ENCODE measurements at regions not wholly inside any gene's neighbourhood (a gene's known extent, or its start where the extent isn't known, plus 50 kb on each side); places are given as distances from the start of the nearest gene placed in this dataset.

DNA sequence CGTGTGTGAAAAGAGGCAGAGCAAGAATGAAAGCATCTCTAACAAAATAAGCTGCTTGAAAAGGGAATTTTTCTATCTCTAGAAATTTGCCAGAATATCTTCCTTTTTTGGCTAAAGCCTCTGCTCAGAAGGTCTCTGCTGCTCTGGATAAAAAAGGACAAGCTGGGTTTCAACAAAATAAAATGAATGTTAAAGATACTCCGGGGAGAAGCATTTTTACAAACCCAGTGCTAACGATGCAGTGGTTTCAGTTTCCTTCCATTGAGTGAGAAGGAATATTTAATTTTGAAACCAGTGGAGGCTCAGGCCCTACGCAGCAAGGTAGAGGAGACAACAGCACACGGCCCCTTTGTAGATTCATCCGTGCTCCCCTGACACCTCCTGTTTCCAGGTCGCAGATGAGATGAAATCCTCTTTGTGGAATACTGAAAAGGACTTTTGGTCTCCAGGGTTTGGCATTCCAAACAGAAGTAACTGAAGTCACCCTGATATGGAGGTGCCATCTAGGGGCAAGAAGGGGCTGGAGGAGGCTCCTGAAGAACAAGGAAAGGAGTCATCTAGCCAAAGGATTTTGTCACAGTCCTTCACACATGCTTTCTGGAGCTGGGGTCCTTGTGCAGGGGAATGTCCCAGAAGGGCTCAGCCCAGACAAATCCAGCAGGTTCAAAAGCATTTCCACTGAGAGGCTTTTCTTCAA lies 65.7 kb upstream of the SYT6 start:
- Histone ChIP-seq H3K9me3 (no peaks in the 10 kb centered on the region), H3K36me3 (no peaks in the 10 kb centered on the region), H3K4me1 (no peaks in the 10 kb centered on the region), H3K27me3 (no peaks in the 10 kb centered on the region), H3K4me3 (peak overlapping the region in 2 of 3 donors; percentile 12 to 26), H3K27ac (no peak overlapping the region)
- no peak for DNase-seq (ENCODE audit: low spot score in 2 of 2)
- TF ChIP-seq, protein P1, sequence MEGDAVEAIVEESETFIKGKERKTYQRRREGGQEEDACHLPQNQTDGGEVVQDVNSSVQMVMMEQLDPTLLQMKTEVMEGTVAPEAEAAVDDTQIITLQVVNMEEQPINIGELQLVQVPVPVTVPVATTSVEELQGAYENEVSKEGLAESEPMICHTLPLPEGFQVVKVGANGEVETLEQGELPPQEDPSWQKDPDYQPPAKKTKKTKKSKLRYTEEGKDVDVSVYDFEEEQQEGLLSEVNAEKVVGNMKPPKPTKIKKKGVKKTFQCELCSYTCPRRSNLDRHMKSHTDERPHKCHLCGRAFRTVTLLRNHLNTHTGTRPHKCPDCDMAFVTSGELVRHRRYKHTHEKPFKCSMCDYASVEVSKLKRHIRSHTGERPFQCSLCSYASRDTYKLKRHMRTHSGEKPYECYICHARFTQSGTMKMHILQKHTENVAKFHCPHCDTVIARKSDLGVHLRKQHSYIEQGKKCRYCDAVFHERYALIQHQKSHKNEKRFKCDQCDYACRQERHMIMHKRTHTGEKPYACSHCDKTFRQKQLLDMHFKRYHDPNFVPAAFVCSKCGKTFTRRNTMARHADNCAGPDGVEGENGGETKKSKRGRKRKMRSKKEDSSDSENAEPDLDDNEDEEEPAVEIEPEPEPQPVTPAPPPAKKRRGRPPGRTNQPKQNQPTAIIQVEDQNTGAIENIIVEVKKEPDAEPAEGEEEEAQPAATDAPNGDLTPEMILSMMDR (IDR thresholded peaks at IDR 0.05) = no peak
- TF ChIP-seq POLR2AphosphoS5 (IDR thresholded peaks at IDR 0.05) = no peak
- intact Hi-C loops (cut with DNase I; ENCODE audit: low total_unique reads) = no loop called here

DNA sequence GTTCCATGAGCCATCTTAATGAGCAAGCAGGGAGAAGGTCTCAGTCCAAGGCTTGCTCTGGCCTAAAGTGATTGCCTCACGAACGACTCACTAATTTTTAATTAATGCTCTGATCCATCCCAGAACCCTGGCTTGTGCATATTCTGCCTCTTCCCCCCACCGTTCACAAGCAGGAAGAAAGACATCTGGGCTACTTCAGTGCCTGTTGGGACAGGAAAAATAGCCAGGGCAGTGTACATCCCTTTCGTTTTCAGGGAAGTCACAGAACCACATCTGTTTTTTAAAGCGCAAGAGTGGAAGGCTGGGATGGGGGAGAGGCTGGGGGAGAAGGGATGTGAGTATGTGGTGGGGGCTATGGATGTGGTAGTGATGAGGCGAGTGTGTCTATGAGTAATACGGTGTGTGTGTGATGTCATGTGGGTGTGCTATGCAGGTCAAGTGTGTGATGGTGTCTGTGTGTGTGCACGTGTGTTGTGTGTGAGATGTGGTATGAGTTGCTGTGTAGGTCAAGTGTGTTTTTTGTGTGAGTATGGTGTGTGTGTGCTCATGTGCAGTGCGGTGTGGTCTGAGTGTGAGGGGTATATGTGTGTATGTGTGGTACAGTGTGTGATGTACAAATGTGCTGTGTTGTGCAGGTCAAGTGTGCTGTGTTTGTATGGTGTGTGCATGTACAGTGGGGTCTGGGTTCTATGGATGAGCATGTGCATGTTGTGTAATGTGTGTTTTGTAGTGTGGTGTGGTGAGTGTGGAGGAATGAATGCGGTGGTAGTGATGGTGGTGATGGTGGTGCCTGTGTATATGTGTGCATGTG lies 64.9 kb upstream of the SYT6 start:
- no peaks in the 10 kb centered on the region for H3K27me3 ChIP-seq
- no peaks in the 10 kb centered on the region for H3K9me3 ChIP-seq
- H3K4me3 ChIP-seq = no peak overlapping the region
- H3K27ac ChIP-seq = peak overlapping the region in 1 of 2 donors; percentile 39
- no peaks in the 10 kb centered on the region for H3K4me1 ChIP-seq
- TF ChIP-seq POLR2AphosphoS5 (IDR thresholded peaks at IDR 0.05) (no peak), POLR2A (IDR thresholded peaks at IDR 0.05) (no peak)
- TF ChIP-seq, protein P1 (IDR thresholded peaks at IDR 0.05) = no peak
- H3K36me3 ChIP-seq = no peaks in the 10 kb centered on the region
- no peak for DNase-seq (ENCODE audit: low spot score in 2 of 2)
- intact Hi-C loops (cut with DNase I; ENCODE audit: low total_unique reads) = no loop called here

DNA sequence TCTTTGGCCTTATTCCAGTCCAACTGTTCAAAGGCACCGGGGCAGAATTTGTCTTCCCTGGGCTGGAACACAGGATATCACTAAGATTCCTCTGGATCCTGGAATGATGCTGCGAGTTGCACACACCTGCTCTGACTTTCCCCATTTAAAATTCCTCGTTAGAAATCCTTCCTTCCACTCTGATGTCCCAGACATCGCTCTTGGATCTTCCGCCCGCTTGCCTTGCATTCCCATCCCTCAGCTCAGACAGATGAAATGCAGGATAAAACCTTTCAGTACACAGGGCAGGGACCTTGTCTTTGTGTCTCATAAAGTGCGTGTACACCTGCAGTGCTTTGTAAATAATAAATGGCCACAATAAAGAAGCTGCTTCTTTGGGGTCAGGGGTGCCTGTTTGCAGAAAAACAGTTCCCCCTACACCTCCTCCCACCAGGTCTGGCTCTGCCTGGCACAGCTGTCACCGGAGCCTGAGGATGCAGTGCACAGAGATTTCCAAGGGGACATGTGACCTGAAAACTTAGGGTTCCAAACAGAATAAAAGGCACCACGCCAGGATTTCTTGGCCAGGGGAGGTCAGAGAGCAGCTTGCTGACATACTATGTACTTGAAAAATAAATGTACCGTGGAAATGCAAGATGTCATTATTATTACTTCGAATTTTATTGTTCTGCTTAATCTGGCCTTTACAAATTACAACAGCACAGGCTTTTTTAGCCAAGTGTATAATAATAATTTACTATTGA lies 62.9 kb upstream of the SYT6 start:
- TF ChIP-seq, protein P1 (IDR thresholded peaks at IDR 0.05) = no peak
- TF ChIP-seq POLR2AphosphoS5 (IDR thresholded peaks at IDR 0.05) (no peak), POLR2A (IDR thresholded peaks at IDR 0.05) (no peak)
- no peaks in the 10 kb centered on the region for H3K27me3 ChIP-seq
- intact Hi-C loops (cut with DNase I; ENCODE audit: low total_unique reads) = no loop called here
- no peaks in the 10 kb centered on the region for H3K36me3 ChIP-seq
- no peak overlapping the region for H3K27ac ChIP-seq
- DNase-seq (ENCODE audit: low spot score in 2 of 2) = no peak
- H3K9me3 ChIP-seq = no peaks in the 10 kb centered on the region
- H3K4me1 ChIP-seq = no peaks in the 10 kb centered on the region
- no peak overlapping the region for H3K4me3 ChIP-seq

DNA sequence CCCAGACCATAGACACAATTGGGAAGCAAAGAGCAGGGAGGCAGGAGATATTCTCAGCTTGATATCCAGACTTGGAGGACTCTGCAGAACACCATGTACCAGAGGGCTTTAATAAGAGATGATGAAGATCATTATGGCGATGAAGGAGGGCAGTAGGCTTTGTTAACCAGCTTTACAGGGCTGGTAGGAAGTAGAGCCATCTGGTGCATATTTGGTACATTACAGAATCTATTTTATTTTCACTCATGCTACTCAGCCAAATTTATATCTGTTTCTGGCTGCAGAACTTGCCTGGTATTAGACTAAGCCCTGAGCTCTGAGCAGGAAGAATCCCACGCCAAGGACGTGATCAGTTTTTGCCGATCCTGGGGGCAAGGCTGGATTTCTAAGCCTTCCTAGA lies 61.8 kb upstream of the SYT6 start:
- Histone ChIP-seq H3K4me1 (no peaks in the 10 kb centered on the region), H3K4me3 (no peak overlapping the region), H3K27ac (no peak overlapping the region), H3K36me3 (no peaks in the 10 kb centered on the region), H3K27me3 (no peaks in the 10 kb centered on the region), H3K9me3 (no peaks in the 10 kb centered on the region)
- TF ChIP-seq POLR2A (IDR thresholded peaks at IDR 0.05) (no peak), POLR2AphosphoS5 (IDR thresholded peaks at IDR 0.05) (no peak)
- TF ChIP-seq, protein P1 (IDR thresholded peaks at IDR 0.05) = no peak
- intact Hi-C loops (cut with DNase I; ENCODE audit: low total_unique reads) = no loop called here
- no peak for DNase-seq (ENCODE audit: low spot score in 2 of 2)

DNA sequence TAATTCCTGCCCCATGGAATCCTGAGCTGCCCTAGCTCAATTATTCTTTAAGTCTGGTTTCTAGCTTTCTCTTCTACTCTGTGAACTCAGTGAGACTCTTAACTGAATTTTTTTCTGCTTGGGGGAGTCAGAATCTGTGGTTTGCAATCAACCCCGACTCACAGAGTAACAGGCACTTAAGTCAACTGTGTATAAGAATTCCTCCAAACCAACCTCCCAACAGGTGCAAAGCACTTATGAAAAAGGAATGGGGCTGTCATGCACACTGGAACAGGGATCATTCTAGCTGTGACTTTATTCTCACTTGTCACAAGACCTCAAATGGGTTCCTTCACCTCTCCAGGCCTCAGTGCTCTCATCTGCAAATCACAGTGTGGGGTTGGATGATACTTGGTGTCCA lies 60.3 kb upstream of the SYT6 start:
- Histone ChIP-seq H3K9me3 (no peaks in the 10 kb centered on the region), H3K27me3 (no peaks in the 10 kb centered on the region), H3K4me3 (no peak overlapping the region), H3K4me1 (no peaks in the 10 kb centered on the region), H3K36me3 (no peaks in the 10 kb centered on the region), H3K27ac (no peak overlapping the region)
- TF ChIP-seq POLR2AphosphoS5 (IDR thresholded peaks at IDR 0.05) = no peak
- TF ChIP-seq, protein P1 (IDR thresholded peaks at IDR 0.05) = no peak
- TF ChIP-seq POLR2A (IDR thresholded peaks at IDR 0.05) = no peak
- DNase-seq (ENCODE audit: low spot score in 2 of 2) = no peak
- intact Hi-C loops (cut with DNase I; ENCODE audit: low total_unique reads) = no loop called here
